Calu3 (cell line): ENCODE measurements at regions not wholly inside any gene's neighbourhood (a gene's known extent, or its start where the extent isn't known, plus 50 kb on each side); places are given as distances from the start of the nearest gene placed in this dataset.

Experiments
- BruUV-seq: library from RNA; stranded (reverse); fragments of 400-500 nt; replicated peaks from 2 replicates; lab custom pipeline; 2021; lab: Mats Ljungman, UMichigan
- CTCF ChIA-PET: fragments of 300-600 bp; sonication (Branson Sonifier 250); formaldehyde crosslinking; loops from one replicate; lab custom pipeline; 2022; ENCODE audit warnings: antibody characterized with exemption; lab: Charles Lee
- DNase-seq: peaks from one replicate; pipeline ENCODE4 v3.0.0; 2022
- H3K27ac Mint-ChIP-seq: one replicate; pipeline ENCODE4 v1.8.0; 2022; ENCODE audit warnings: mixed read lengths; ENCODE audit not compliant: unreplicated experiment
- H3K27me3 Mint-ChIP-seq: one replicate; pipeline ENCODE4 v1.8.0; 2022; ENCODE audit warnings: mixed read lengths; ENCODE audit not compliant: unreplicated experiment
- H3K36me3 Mint-ChIP-seq: one replicate; pipeline ENCODE4 v1.8.0; 2022; ENCODE audit warnings: mild to moderate bottlenecking, moderate library complexity, mixed read lengths; ENCODE audit not compliant: insufficient read depth, unreplicated experiment
- H3K4me1 Mint-ChIP-seq: one replicate; pipeline ENCODE4 v1.8.0; 2022; ENCODE audit warnings: mild to moderate bottlenecking, low read depth, mixed read lengths; ENCODE audit not compliant: unreplicated experiment
- H3K4me3 Mint-ChIP-seq: one replicate; pipeline ENCODE4 v1.8.0; 2022; ENCODE audit warnings: mild to moderate bottlenecking, low read depth, moderate library complexity, mixed read lengths; ENCODE audit not compliant: unreplicated experiment
- H3K9me3 Mint-ChIP-seq: one replicate; pipeline ENCODE4 v1.8.0; 2022; ENCODE audit warnings: low read depth, mixed read lengths; ENCODE audit not compliant: unreplicated experiment
- intact Hi-C: fragments of 100-400 bp; cut with micrococcal nuclease; formaldehyde crosslinking; loops from one replicate; pipeline ENCODE4 v1.10.0; 2022; ENCODE audit not compliant: unreplicated experiment
- TF ChIP-seq, protein P1 (sequence below): fragments of 200-600 bp; IDR thresholded peaks from one replicate; pipeline ENCODE4 v1.8.0; 2022; ENCODE audit warnings: antibody characterized with exemption; ENCODE audit not compliant: unreplicated experiment

DNA sequence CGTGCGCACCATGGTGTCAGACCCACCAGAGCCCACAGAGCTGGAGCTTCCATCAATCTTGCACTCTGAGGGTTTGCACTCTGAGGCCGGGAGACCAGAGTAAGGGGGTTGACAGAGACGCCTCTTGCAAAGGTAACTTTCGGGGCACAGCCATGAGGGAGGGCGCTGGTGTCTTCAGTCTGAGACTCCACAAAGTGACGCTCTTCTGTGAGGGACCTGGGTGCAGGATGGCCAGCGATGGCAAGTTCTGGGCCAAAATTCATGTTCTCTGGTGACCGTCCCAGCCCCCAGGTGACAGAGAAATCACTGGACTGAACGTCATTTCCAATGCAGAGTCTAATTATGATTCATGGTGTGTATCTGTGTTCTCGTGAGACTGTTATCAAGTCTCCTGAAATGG, 1395.2 kb downstream of the TBC1D22A start:
- Mint-ChIP-seq H3K9me3 (peaks cover 21% of the 10 kb centered on the region), H3K27me3 (no peaks in the 10 kb centered on the region), H3K4me3 (no peak overlapping the region), H3K27ac (no peak overlapping the region), H3K36me3 (no peaks in the 10 kb centered on the region), H3K4me1 (no peaks in the 10 kb centered on the region)
- TF ChIP-seq, protein P1, sequence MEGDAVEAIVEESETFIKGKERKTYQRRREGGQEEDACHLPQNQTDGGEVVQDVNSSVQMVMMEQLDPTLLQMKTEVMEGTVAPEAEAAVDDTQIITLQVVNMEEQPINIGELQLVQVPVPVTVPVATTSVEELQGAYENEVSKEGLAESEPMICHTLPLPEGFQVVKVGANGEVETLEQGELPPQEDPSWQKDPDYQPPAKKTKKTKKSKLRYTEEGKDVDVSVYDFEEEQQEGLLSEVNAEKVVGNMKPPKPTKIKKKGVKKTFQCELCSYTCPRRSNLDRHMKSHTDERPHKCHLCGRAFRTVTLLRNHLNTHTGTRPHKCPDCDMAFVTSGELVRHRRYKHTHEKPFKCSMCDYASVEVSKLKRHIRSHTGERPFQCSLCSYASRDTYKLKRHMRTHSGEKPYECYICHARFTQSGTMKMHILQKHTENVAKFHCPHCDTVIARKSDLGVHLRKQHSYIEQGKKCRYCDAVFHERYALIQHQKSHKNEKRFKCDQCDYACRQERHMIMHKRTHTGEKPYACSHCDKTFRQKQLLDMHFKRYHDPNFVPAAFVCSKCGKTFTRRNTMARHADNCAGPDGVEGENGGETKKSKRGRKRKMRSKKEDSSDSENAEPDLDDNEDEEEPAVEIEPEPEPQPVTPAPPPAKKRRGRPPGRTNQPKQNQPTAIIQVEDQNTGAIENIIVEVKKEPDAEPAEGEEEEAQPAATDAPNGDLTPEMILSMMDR, result no peak
- CTCF ChIA-PET, result no interaction called here
- intact Hi-C loops, result no loop called here
- DNase-seq, result no peak
- no TSS peak for BruUV-seq

DNA sequence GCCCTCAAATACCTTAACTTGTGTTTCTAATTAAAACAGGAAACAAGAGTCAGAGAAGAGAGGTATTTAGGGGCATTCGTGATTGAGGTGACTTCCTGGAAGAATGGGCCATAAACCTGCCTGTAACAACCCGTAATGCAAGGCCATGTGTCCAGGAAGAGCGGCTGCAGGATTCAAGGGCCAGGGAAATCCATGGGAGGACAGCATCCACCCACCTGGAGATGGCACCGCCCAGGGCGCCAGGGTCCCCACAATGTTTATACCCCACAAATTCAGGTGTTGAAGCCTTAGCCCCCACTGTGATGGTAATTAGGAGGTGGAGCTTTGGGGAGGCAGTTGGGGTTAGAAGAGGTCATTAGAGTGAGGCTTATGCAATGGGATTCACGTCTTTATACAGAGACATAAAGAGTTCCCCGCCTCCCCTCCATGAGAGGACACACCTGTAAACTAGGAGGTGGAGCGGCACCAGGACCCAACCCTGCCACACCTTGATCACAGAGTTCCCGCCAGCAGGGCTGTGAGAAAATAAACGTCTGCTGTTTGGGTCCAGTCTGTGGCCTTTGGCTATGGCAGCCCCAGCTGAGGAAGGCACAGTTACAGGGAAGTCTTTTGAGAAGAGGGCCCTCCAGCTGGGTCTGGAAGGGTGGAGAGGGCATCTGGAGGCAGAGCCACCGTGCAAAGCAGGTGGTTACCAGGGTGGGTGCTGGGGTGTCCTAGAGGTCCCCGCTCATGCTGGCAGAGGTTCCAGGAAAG, 1394.3 kb downstream of the TBC1D22A start:
- Mint-ChIP-seq H3K4me1 (no peaks in the 10 kb centered on the region), H3K36me3 (no peaks in the 10 kb centered on the region), H3K27me3 (no peaks in the 10 kb centered on the region), H3K4me3 (no peak overlapping the region), H3K9me3 (peaks cover 14% of the 10 kb centered on the region), H3K27ac (no peak overlapping the region)
- BruUV-seq, result no TSS peak
- no peak for DNase-seq
- CTCF ChIA-PET, result no interaction called here
- TF ChIP-seq, protein P1, result no peak
- intact Hi-C loops, result no loop called here

GRCh38 chr22:48155446-48155845, 1393.0 kb downstream of the TBC1D22A start:
- TF ChIP-seq, protein P1, result no peak
- peaks cover 8% of the 10 kb centered on the region for H3K9me3 Mint-ChIP-seq
- H3K27me3 Mint-ChIP-seq, result no peaks in the 10 kb centered on the region
- H3K4me1 Mint-ChIP-seq, result no peaks in the 10 kb centered on the region
- CTCF ChIA-PET, result no interaction called here
- H3K4me3 Mint-ChIP-seq, result no peak overlapping the region
- DNase-seq, result no peak
- intact Hi-C loops, result no loop called here
- H3K27ac Mint-ChIP-seq, result no peak overlapping the region
- H3K36me3 Mint-ChIP-seq, result no peaks in the 10 kb centered on the region
- BruUV-seq, result no TSS peak

- Mint-ChIP-seq H3K36me3 (no peaks in the 10 kb centered on the region), H3K4me1 (no peaks in the 10 kb centered on the region), H3K4me3 (no peak overlapping the region), H3K27ac (no peak overlapping the region), H3K27me3 (no peaks in the 10 kb centered on the region), H3K9me3 (peaks cover 8% of the 10 kb centered on the region)
- CTCF ChIA-PET, result no interaction called here
- no peak for DNase-seq
- intact Hi-C loops, result no loop called here
- no TSS peak for BruUV-seq
- TF ChIP-seq, protein P1, result no peak
Measured at GRCh38 chr22:48154943-48155240, 1392.4 kb downstream of the TBC1D22A start.
